ENCODE measurements at regions not wholly inside any gene's neighbourhood (a gene's known extent, or its start where the extent isn't known, plus 50 kb on each side); places are given as distances from the start of the nearest gene placed in this dataset.
A peak's percentile ranks its signal among the peaks of the same experiment; 100 is the strongest.

- Histone ChIP-seq H3K4me1 (peaks cover 0 to 11% (median 0%) of the 10 kb centered on the region in 10 experiments; a peak in 5 of 20 replicates), H4K20me1 (no peaks in the 10 kb centered on the region), H3K9me3 (replicated peaks in 1 of 11) (peaks cover 0 to 23% (median 14%) of the 10 kb centered on the region in 11 experiments; a peak in 14 of 22 replicates), H3K36me3 (no peaks in the 10 kb centered on the region), H3K9ac (no peak overlapping the region), H3K27me3 (no peaks in the 10 kb centered on the region), H3K4me3 (no peak overlapping the region), H3K4me2 (0 out of 22 replicates have a peak overlapping the region, but pooled peaks of 3 of the 11 experiments have one; percentile 1 to 28 (median 1)), H3K27ac (no peak overlapping the region)
- TF ChIP-seq Cebpa-rat (IDR thresholded peaks at IDR 0.05) = no peak
These were observed 143.3 kb upstream of the BLID start for GRCh38 chr11:122259195-122259821.

- TF ChIP-seq Cebpa-rat (IDR thresholded peaks at IDR 0.05) = no peak
- Histone ChIP-seq H4K20me1 (no peaks in the 10 kb centered on the region), H3K27ac (no peak overlapping the region), H3K27me3 (no peaks in the 10 kb centered on the region), H3K36me3 (no peaks in the 10 kb centered on the region), H3K4me3 (no peak overlapping the region), H3K9ac (no peak overlapping the region), H3K4me2 (peak overlapping the region in 7 of 11 experiments; percentile 1 to 29 (median 3); a peak in 3 of 22 replicates), H3K4me1 (peaks cover 0 to 18% (median 0%) of the 10 kb centered on the region in 10 experiments; a peak in 5 of 20 replicates), H3K9me3 (replicated peaks in 1 of 11) (peaks cover 0 to 18% (median 8%) of the 10 kb centered on the region in 11 experiments; a peak in 12 of 22 replicates)
These were observed 142.6 kb upstream of the BLID start for GRCh38 chr11:122258446-122259194.

- Histone ChIP-seq H3K9ac (no peak overlapping the region), H4K20me1 (no peaks in the 10 kb centered on the region), H3K27me3 (no peaks in the 10 kb centered on the region), H3K4me1 (peaks cover 0 to 22% (median 0%) of the 10 kb centered on the region in 10 experiments; a peak in 6 of 20 replicates), H3K27ac (no peak overlapping the region), H3K9me3 (replicated peaks in 1 of 11) (peaks cover 0 to 14% (median 5%) of the 10 kb centered on the region in 11 experiments; a peak in 5 of 22 replicates), H3K36me3 (no peaks in the 10 kb centered on the region), H3K4me3 (no peak overlapping the region), H3K4me2 (peak overlapping the region in 2 of 11 experiments; percentile 8 to 66; a peak in 5 of 22 replicates)
- no peak for TF ChIP-seq Cebpa-rat (IDR thresholded peaks at IDR 0.05)
These were observed 137.7 kb upstream of the BLID start for GRCh38 chr11:122253589-122254231.

GRCh38 chr11:122248939-122249338 is 132.9 kb upstream of the BLID start:
- peaks cover 0 to 10% (median 0%) of the 10 kb centered on the region in 10 experiments; a peak in 5 of 20 replicates for H3K4me1 ChIP-seq
- no peaks in the 10 kb centered on the region for H3K27me3 ChIP-seq
- no peaks in the 10 kb centered on the region for H3K36me3 ChIP-seq
- TF ChIP-seq Cebpa-rat (IDR thresholded peaks at IDR 0.05) = no peak
- H3K4me3 ChIP-seq = no peak overlapping the region
- H4K20me1 ChIP-seq = no peaks in the 10 kb centered on the region
- no peak overlapping the region for H3K27ac ChIP-seq
- H3K4me2 ChIP-seq = no peak overlapping the region
- no peaks in the 10 kb centered on the region for H3K9me3 ChIP-seq (replicated peaks in 1 of 11)
- H3K9ac ChIP-seq = no peak overlapping the region

- Histone ChIP-seq H4K20me1 (no peaks in the 10 kb centered on the region), H3K4me2 (no peak overlapping the region), H3K36me3 (no peaks in the 10 kb centered on the region), H3K9me3 (replicated peaks in 1 of 11) (no peaks in the 10 kb centered on the region), H3K27ac (no peak overlapping the region), H3K4me3 (no peak overlapping the region), H3K9ac (no peak overlapping the region), H3K4me1 (peaks cover 0 to 5% (median under 1%) of the 10 kb centered on the region in 10 experiments; a peak in 6 of 20 replicates), H3K27me3 (no peaks in the 10 kb centered on the region)
- no peak for TF ChIP-seq Cebpa-rat (IDR thresholded peaks at IDR 0.05)
These were observed 132.1 kb upstream of the BLID start for GRCh38 chr11:122248131-122248530.

- Histone ChIP-seq H3K4me2 (no peak overlapping the region), H3K9ac (no peak overlapping the region), H3K36me3 (no peaks in the 10 kb centered on the region), H3K4me1 (peaks cover 0 to 12% (median 7%) of the 10 kb centered on the region in 10 experiments; a peak in 7 of 20 replicates), H3K27ac (no peak overlapping the region), H3K4me3 (no peak overlapping the region), H3K27me3 (no peaks in the 10 kb centered on the region), H3K9me3 (replicated peaks in 1 of 11) (no peaks in the 10 kb centered on the region), H4K20me1 (no peaks in the 10 kb centered on the region)
- no peak for TF ChIP-seq Cebpa-rat (IDR thresholded peaks at IDR 0.05)
These were observed 130.9 kb upstream of the BLID start for GRCh38 chr11:122246874-122247273.

GRCh38 chr11:122242731-122243130 is 126.7 kb upstream of the BLID start:
- peaks cover 0 to 18% (median 7%) of the 10 kb centered on the region in 10 experiments; a peak in 7 of 20 replicates for H3K4me1 ChIP-seq
- H4K20me1 ChIP-seq = no peaks in the 10 kb centered on the region
- no peak overlapping the region for H3K4me3 ChIP-seq
- H3K27ac ChIP-seq = no peak overlapping the region
- H3K9ac ChIP-seq = no peak overlapping the region
- H3K4me2 ChIP-seq = peak overlapping the region in 6 of 11 experiments; percentile 1 to 38 (median 20); a peak in 4 of 22 replicates
- no peaks in the 10 kb centered on the region for H3K27me3 ChIP-seq
- peaks cover 0 to 7% (median 5%) of the 10 kb centered on the region in 11 experiments; a peak in 10 of 22 replicates for H3K9me3 ChIP-seq (replicated peaks in 1 of 11)
- TF ChIP-seq Cebpa-rat (IDR thresholded peaks at IDR 0.05) = no peak
- H3K36me3 ChIP-seq = no peaks in the 10 kb centered on the region

- H3K27me3 ChIP-seq = no peaks in the 10 kb centered on the region
- peaks cover 0 to 18% (median 7%) of the 10 kb centered on the region in 10 experiments; a peak in 7 of 20 replicates for H3K4me1 ChIP-seq
- H3K4me3 ChIP-seq = no peak overlapping the region
- H3K4me2 ChIP-seq = no peak overlapping the region
- H4K20me1 ChIP-seq = no peaks in the 10 kb centered on the region
- TF ChIP-seq Cebpa-rat (IDR thresholded peaks at IDR 0.05) = no peak
- H3K9me3 ChIP-seq (replicated peaks in 1 of 11) = peaks cover 0 to 14% (median 9%) of the 10 kb centered on the region in 11 experiments; a peak in 13 of 22 replicates
- H3K9ac ChIP-seq = no peak overlapping the region
- no peaks in the 10 kb centered on the region for H3K36me3 ChIP-seq
- H3K27ac ChIP-seq = no peak overlapping the region
These were observed 125.6 kb upstream of the BLID start for GRCh38 chr11:122241566-122241965.

- H3K4me2 ChIP-seq = 0 out of 22 replicates have a peak overlapping the region, but pooled peaks of 2 of the 11 experiments have one; percentile 3 to 14
- H3K36me3 ChIP-seq = no peaks in the 10 kb centered on the region
- no peak for TF ChIP-seq Cebpa-rat (IDR thresholded peaks at IDR 0.05)
- H3K27ac ChIP-seq = no peak overlapping the region
- H3K4me3 ChIP-seq = no peak overlapping the region
- peaks cover 0 to 18% (median 7%) of the 10 kb centered on the region in 10 experiments; a peak in 7 of 20 replicates for H3K4me1 ChIP-seq
- peaks cover 0 to 14% (median 9%) of the 10 kb centered on the region in 11 experiments; a peak in 13 of 22 replicates for H3K9me3 ChIP-seq (replicated peaks in 1 of 11)
- no peak overlapping the region for H3K9ac ChIP-seq
- no peaks in the 10 kb centered on the region for H3K27me3 ChIP-seq
- H4K20me1 ChIP-seq = no peaks in the 10 kb centered on the region
These were observed 124.6 kb upstream of the BLID start for GRCh38 chr11:122240638-122241037.
